HG03196 (cell line): ENCODE measurements at regions not wholly inside any gene's neighbourhood (a gene's known extent, or its start where the extent isn't known, plus 50 kb on each side); places are given as distances from the start of the nearest gene placed in this dataset.

Experiments
- ATAC-seq: cut with Tn5 transposase; IDR thresholded peaks from one replicate; pipeline ENCODE4 v1.9.1; 2021; ENCODE audit not compliant: unreplicated experiment

DNA sequence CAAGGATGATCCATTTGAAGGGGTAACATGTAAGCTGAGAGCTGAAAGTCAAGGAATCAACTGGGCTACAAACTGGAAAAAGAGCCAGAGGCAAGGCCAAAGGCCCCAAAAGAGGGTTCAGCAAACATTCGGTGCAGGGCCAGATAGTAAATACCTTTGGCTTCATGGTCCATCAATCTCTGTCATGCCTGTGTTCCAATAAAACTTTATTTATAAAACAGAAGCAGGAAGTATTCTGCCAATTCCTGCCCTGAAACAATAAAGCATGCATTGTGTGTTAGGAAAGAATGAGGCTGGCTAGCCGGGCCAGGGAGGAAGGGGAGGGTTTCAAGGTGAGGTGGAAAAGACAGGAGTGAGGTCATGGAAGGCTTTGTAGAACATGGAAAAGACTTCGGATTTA is 107.1 kb downstream of the LBH start:
- no peak for ATAC-seq

DNA sequence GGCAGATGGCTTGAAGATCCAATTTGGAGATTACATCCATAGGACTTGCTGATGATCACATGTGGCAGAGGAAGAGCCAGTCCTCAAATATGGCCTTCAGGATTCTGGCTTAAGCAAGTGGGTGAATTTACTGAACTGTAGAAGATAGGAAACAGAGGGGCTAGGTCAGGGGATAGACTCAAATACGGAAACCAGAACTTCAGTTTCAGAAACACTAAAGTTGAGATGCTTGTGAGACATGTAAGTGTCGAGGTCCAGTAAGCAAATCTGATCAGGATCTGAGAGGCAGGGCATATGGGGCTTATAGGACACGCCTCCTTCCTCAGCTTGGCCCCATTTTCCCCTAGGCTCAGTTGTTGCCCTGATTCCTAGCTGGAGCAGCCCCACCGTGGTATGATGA is 107.7 kb downstream of the LBH start:
- no peak for ATAC-seq

DNA sequence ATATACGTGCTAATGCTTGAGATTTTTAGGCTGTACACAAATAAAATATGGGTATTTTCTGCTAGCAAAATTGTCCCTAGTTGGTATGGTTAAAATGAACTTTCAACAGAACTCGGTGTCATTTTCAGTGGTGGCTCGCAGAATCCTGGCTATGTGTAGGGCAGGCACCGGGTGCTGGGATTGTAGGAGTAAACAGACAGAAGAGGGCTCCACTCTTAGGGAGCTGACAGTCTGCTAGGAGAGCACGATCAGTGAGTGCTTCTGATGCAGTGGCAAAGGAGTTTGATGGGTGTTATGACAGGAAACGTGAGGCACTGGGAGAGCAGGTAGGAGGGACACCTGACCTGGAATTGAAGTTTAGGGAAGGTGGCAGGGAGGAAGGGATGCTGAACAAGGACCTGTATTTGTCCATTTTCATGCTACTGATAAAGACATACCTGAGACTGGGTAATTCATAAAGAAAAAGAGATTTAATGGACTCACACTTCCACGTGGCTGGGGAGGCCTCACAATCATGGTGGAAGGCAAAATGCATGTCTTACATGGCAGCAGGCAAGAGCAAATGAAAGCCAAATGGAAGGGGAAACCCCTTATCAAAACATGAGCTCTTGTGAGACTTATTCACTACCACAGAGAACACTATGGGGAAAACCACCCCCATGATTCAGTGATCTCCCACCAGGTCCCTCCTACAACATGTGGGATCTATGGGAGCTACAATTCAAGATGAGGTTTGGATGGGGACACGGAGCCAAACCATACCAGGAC is 105.4 kb upstream of the LCLAT1 start:
- ATAC-seq, result no peak

DNA sequence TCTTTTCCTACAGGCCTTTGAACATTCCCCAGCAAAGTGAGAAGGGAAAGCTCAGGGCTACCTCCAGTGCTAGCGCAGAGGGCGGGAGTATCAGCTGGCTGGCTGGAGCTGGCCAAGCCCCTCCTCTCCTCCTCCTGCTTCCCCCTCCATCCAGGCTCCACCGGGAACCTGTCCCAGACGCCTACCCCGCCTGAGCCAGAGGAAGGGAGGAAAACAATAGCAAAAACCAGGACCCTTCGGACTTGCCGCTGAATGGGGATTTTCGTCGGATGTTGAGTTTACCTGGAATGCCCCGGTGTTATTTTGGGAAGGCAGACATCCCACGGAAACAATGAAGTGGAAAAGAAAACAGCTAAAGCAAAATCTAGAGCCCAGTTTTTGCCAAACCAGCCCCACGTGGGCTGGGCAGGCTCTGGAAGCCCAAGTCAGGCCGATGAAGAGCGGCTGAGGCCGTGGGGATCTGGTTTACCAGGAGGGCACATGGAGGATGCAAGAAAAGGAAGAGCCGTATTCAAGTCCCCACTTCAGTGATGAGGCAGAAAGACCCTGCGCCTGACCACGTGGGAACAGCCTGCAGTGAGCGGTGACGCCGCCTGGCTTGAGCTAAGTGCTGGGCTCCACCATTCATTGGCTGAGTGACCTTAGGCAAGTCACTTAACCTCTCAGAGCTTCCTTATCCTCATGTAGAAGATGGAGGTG is 100.4 kb upstream of the LCLAT1 start:
- no peak for ATAC-seq

DNA sequence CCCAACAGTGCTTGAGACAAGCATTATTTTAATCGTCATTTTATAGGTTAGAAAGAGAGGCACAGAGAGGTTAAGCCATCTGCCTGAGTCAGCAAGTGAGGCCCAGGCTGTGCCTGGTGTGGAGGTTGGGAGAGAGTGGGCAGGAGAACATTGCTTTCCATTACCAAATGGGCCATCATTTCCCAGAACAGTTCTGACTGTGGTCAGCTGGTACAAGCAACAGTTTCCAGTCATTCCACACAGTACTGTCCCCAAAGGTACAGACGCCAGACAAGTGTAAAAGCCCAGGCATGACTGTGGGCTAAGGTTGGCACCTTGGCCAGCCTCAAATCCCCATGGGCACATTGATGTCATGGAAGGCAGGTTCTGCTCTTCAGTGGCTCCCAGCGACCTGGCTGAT is 98.2 kb upstream of the LCLAT1 start:
- no peak for ATAC-seq

DNA sequence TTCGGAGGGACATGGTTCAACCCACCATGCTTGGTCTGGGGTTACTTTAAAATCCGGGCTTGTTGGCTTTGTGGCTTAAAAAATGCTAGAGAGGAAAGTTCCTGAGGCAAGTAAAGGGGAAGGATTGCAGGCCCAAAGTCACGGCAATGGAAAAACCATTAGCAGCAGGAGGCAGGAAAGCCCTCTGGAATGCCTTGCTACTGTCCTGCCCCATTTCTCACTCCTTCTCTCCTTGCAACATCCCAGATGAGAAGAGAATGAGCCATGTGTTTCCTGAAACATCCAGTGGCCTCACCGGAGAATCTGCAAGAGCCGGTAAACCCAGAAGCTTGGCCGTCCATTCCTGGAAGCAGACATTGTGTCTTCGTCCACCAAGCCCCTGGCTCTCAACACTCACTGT is 97.4 kb upstream of the LCLAT1 start:
- ATAC-seq, result no peak

DNA sequence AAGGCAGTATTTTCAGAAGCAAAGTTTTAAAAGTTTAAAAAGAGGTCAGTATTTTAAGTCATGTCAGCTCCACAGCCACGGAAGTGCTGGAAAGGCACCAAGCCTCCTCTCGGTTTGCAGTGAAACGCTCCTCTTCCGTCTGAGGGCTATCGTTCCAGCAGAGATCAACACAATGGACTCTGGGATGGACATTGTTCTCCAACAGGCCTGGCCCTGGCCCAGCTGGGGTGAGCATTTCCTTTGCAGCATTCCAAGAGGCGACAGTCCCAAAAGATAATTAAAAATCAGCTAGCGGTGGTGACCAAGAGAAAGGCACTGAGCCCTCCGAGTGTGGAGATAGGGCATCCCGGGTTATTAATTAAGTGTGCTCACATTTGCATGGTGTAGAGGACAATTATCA is 95.9 kb upstream of the LCLAT1 start:
- ATAC-seq, result no peak

DNA sequence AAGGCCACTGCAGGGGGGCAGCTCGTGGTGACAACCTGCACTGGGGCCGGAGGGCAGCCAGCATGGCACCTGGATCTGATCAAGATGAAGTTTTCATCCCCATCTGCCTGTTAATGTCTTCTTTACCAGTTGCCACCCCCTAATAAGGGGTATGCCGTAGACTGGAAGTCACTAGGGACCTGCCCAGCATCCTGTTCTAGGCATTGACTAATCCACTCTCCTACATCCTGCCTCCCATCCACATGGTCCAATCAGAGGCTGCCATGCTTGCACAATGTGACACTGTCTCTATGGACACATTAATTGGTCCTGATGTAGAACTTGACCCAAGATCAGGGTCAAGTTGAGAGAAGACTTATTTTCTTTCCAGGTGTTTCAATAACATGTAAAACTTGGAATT is 95.1 kb upstream of the LCLAT1 start:
- ATAC-seq, result no peak

DNA sequence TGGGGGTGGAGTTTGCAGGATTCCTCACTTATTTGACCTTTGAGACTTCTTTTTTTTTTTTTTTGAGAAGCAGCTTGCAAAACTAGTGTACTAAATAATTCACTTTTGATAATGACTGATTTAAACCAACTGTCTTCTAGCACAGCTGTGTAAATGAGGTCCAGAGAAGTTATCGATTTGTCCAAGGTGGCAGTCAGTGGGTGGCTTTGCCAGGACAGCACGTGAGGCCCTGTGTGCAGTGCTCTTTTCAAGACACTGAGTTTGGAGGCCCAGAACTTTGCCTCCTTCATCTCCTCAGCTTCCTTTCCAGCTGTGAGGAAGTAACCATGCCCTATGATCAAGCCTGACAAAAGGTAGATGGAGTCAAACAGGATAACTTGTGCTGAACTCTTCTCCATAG is 92.9 kb upstream of the LCLAT1 start:
- no peak for ATAC-seq

DNA sequence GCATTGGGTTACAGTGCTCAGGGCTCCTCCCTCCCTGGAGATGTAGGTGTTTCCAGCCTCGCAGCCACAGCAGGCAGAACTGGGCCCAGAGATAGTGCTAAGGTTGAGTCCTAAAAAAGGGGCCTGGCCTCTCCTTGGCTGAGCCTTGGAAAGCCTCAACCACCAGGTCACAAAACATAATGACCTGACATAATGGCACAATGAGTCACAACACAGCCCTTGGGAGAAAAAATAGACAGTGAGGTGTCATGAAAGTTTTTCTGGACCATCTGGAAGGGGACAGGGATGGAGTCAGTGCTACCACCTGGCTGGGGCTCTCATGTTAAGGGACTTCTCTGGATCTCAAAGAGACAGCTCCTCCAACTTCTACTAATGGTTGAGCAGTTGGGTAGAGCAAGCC is 92.4 kb upstream of the LCLAT1 start:
- ATAC-seq, result no peak

DNA sequence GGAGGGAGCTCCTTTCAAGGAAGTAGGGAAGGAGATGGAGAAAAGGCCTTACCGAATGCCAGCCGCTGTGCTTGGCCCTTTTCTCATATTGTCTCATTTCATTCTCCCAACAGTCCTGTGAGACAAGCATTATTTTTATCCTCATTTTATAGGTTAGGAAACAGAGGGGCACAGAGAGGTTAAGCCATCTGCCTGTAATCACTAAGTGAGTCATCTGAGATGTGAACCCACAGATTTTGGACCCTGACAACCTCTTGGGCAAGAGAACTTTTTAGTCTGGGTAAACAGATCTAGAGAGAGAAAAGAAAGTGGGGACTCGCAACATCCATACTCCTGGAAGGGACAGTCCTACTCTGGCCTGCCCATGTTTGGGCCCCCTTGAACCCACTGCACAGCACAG is 91.7 kb upstream of the LCLAT1 start:
- no peak for ATAC-seq

DNA sequence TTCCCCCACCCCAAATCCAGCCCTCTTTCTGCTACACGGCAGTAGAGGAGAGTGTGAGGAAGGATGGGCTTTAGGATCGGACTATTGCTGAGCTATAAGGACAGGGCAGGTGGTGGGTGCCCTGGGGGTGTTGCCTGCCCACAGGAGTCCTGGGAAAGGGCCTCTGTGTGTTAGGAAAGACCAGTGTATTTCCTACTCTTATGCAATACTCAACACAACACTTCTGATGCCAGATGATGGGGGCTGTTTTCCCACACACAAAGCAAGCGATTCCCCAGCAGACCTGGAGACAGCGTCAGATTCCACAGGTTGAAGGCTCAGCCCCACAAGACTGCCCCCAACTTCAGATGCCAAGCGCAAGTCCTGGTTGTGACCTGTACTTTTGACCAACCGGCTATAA is 91.0 kb upstream of the LCLAT1 start:
- no peak for ATAC-seq

DNA sequence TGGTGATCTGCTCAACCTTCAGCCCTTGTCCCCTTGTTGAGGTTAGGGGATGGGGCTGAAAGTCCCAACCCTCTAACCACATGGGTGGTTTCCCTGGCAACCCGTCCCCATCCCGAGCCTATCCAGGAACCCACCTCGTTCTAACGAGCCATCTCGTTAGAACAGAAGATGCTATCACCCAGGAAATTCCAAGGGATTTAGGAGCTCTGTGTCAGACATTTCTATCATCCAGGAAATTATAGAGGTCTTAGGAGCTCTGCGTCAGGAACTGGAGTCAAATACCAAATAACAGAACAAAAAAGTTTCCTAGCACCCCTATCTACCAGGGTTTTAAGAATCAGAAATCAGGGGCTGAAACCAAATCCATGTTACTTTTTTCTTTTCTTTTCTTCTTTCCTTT is 90.3 kb upstream of the LCLAT1 start:
- no peak for ATAC-seq

DNA sequence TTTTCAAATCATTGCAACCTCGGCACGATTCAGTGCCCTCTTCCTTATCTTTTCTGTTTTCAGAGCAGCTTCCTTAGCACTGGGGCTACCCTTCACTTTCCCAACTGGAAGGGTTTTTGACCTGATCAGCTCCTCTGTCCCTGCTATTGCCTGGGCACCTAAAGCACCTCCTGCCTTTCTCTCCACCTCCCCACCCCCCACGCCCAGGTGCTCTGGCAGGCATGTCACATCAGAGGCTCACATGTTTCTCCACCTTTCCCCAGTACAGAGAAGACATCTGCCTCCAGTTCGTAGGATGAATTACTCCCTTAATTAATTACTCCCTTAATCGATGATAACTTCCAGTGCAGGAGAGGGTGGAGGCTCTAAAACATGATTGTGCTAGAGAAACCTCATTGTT is 88.7 kb upstream of the LCLAT1 start:
- ATAC-seq, result no peak

DNA sequence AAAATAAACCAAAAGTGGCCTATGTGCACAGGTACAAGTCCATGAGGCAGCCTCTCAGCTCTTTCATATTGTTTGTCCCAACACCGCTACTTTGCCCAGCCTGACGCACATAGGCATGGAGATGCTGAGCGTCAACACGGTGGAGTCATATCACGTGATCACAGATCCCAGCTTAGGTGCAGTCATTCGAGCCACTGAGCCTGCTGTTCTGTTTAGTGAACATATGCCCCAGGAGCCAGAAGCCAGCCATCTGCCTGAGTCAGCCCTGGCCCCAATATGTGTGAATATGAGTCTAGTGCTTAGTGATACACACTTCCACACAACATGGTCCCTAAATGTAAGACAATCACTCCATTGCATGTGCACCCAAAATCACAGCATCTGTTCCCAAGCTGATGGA is 88.2 kb upstream of the LCLAT1 start:
- ATAC-seq, result no peak

DNA sequence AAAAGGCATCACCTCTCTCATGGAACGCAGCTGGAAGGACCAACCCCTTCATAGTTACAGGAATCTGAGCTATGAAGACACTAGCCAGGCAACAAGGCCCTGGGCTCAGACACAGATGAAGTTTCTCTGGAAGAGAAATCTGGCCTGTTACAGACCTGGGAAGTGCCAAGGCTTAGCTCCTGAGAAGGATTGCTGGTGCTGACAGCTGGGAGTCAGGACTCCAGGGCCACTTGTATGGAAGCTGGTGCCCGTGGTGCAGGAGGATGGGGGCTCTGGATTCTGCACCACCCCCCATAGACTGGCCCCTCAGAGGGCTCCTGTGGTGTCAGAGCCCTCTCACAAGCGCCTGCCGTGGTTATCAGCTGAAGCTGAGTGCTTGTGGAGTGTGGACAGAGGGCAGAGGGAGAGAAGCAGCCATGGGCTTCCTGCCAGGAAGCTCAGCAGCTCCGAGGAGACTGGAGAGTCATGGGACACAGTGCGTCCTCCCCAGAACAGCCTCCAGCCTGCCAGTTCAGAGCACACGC is 87.3 kb upstream of the LCLAT1 start:
- no peak for ATAC-seq

DNA sequence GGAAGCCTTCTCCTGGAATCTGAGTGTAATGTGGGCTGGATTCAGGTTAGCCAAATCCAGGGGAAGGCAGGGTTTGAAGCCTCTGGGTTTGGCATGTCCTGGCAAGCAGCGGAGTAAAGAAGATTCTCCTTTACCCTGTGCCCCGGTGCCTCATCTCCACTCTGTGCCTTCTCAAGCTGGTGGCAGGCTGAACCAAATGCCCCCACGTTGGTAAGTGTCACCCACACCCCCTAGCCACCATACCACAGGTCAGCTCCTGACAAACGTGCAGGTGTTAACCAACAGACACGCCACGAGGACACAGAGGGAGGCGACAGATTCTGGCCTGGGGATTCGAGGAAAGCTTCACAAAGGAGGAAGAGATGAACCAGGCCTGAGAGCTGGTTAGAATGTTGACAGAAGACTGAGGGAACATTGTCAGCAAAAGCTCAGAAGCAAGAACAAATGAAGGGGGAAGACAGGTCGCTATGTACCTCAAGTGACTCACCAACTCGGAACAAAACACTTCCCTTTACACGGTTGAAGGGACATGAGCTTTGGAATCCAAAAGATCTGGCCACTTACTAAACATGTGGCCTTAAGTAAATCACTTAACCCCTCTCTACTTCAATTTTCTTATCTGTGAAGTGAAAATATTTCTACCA is 85.2 kb upstream of the LCLAT1 start:
- no peak for ATAC-seq

DNA sequence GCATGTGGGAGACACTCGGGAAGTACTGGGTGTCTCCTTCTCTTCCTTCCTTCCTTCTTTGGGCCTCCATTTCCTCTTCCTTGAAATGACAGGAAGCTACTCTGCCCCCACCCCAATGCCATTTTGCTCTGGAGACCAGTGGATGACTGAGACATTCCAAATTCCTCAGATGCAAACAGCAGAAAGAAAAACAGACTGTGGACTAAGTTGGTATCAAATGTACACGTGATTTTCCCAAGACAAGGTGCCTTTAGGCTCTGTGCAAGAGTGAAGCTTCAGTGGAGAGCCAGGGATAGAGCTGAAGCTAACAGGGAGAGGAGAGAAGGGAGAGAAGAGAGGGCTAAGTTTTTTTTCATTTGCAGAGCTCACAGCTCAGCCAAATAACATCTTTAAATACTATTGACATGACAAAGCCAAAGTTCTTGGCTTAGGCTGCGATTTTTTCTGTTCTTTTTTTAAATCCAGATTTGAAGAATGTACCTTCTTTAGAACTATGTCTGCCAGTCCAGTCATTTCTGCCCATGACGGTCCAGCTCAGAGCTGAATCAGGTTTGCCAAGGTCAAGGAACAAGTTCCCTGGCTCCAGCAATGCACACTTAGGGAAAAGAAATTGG is 84.5 kb upstream of the LCLAT1 start:
- no peak for ATAC-seq

DNA sequence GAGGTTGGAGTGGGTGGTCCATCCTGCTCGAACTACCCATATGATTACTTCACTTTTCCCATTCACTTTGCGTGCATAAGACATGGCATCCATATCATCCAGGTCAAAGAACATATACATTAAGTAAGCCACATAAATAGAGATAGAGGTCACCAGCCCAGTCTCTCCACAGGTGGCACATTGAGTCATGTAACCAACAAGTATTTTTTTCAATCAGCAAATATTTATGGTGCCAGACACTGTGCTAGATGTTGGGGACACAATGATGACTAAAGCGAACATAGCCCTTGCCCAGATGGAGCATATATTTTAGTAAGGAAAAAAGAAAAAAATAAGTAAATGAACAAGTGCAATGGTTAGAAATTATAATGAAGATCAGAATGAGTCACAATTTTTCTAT is 83.6 kb upstream of the LCLAT1 start:
- no peak for ATAC-seq

DNA sequence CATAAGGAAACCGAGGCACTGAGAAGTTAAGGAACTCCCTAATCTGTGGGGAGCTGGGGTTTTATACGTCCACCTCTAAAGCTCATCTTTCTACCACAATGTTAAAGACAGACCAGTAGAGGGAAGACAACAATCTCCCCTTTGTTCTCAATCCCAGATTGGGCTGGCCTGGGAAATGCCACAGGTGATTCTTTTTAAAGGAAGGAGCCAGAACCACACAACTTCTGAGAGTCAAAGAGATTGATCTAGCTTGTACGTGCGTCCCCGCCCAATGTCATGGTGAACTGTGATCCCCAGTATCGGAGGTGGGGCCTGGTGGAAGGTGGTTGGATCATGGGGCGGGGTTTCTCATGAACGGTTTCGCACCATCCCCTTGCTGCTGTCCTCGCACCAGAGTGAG is 81.8 kb upstream of the LCLAT1 start:
- no peak for ATAC-seq

DNA sequence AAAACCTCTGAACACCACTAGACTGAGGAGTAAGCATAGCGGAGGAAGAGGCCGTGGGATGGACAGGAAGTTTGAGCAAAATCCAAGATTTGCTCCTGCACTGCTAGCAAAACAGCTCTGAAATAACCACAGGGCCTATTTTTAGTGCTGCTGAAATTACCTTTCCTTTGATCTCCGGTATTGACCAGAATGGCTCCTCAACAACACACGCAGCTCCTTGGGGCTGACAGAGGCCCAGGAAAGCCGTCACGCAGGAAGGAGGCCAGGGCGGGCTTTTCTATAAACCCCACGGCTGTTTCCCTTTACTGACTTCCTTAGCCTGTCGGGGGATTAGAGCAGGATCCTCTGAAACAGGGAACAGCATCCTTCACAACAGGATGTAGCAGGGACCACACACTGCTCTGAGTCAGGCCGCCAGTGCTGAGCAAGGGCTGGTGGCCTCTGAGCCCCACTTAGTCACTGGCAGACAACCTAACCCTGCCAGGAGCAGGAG is 80.8 kb upstream of the LCLAT1 start:
- ATAC-seq, result no peak
